Anterior cingulate cortex (tissue), 58 donors: ENCODE measurements at regions not wholly inside any gene's neighbourhood (a gene's known extent, or its start where the extent isn't known, plus 50 kb on each side); places are given as distances from the start of the nearest gene placed in this dataset.

ENCODE experiments used
- DNase-seq, 58 donors: peaks; one replicate each; lab custom pipeline; 2025; lab: John Stamatoyannopoulos, UW

DNA sequence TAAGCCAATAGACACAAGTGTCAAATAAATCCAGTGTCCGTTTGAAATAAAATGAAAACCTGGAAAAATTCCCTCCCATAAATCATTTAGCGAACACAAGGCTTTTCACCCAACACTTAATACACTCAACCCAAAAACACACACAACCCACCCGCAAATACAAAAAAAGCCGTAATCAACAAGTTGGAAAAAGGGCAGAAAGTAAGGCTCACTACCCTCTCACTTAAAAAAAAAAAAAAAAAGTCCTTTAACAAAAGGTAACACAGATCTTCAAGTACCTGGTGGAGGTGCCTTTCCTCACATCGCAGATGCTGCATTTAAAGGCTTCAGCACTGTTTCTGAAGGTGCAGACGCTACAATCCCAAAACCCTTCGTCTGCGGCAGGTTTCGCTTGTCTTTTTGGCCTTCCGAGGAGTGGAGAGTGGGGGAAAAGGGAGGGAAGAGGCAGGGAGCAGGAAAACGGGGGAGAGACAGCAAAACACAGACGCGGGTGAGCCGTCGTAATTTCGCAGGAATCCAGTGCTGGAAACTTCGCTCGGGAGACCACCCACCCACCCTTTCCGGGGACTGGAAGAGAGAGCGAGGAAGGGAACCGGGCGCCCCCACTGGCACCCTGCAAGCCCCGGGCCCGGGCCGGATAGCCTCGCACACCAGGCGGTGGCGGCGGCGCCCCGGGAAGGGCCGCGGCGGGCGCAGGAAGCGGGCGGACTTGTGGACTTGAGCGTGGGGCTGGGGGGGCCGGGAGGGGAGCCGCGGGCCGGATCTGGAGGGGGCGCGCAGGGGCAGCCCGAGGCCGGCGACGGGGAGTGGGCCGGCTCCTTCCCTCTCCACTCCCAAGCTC lies 401.8 kb downstream of the SHQ1 start, which contains the start of gene RYBP:
Gene RYBP, minus strand, starts transcription at position 404 of the 841 bp plus-strand sequence.
- DNase-seq = peak in 26 of 58 donors; percentile 29 to 84 (median 68)

GRCh38 chr3:72445827-72446217 lies 402.4 kb downstream of the SHQ1 start:
- DNase-seq = no peak

- DNase-seq = no peak
These were observed 403.5 kb downstream of the SHQ1 start for GRCh38 chr3:72444656-72445223.

DNA sequence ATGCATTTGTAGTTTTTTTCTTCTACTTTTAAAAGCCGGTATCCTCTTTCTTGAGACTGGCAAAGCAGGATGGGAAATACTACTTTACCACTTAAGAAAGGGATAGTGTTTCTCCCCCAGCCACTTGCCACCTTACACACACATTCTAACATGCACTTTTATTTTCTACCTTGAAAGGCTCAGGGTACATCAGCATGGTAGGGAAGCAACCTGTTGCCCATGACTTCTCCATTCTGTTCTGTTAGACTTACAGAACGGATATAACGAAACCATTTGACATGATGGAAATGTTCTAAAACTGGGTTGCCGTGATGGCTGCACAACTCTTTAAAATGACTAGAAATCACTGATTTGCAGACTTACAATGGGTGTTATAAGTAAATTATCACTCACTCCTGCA lies 405.5 kb downstream of the SHQ1 start:
- no peak for DNase-seq

DNA sequence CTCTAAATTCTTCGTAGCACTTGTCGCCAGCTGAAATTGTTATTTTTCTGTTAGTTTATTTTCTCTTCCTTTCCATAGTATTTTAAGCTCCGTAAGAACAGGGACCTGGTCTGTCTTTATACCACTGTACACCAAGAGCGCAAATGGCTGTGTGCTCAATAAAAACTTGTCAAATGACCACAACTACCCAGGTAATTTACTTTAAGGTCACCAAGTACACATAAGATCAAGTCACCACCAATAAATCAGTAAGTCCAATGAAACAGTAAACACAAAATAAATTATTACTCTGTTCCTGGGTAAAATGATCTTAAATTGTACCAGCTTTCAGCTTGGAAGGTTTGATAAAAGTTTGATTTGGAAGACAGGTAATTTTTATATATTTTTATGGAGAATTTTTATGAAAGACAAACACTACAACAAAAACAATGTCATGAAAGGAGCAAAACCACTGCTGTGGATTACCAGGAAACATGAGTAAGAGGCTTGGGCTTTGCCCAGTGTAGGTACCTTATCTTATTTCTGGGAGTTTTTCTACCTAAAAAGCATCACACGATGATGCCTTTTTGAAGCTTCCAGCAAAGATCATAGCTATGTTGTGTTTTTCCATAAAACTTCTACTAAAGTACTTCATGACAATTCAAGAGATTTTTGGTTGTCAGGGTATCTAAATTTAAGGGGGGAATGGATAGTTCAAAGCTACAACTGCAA lies 406.8 kb downstream of the SHQ1 start:
- no peak for DNase-seq

DNA sequence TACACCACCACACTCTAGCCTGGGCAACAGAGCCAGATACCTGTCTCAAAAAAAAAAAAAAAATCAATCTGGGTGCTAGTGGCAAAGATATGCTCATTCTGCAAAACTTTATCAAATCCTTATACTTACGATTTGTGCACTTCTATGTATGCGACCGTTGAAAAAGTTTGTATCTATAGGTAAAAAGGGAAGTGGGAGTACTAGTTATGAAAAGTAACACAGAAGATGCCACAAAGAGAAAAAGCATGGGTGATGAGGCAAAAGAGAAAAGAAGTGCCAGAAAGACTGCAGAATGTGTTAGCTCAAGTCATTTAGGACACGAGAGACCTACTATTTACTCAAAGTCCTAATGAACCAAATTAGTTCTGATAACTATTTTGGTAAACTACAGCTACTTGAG lies 407.8 kb downstream of the SHQ1 start:
- DNase-seq = no peak

GRCh38 chr3:72439321-72440183 lies 408.7 kb downstream of the SHQ1 start:
- no peak for DNase-seq

DNA sequence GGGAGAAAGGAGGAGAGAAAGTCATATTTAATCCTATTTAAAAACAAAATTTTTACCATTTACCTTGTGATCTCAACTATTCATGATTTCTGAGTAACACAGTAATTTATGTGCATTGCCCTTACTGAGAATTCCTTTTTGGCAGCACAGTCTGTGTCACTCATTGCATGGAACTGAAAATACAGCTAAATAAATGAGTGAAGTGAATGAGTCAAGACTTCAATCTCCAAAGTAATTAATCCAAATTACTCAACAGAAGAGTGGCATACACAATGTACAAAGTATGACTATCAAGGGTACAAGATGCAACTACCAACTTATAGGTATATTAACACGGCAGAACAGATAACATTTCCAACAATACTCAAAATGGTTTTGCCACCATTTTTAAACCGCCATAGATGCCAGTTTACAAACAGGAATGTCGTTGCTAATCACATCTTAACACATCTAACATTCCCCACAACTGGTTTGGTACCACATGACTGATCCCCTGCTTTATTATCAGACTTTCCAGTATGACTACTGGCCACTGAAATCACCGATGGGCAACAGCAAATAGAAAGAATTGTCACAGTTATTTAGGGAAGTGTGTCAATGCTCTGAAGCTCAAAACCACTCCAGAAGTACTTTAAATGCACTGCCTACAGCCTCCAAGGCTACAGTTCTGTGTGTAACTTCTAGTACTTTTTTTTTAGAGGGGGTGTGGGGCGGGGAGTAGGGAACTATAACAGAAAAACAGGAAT lies 410.4 kb downstream of the SHQ1 start:
- no peak for DNase-seq

DNA sequence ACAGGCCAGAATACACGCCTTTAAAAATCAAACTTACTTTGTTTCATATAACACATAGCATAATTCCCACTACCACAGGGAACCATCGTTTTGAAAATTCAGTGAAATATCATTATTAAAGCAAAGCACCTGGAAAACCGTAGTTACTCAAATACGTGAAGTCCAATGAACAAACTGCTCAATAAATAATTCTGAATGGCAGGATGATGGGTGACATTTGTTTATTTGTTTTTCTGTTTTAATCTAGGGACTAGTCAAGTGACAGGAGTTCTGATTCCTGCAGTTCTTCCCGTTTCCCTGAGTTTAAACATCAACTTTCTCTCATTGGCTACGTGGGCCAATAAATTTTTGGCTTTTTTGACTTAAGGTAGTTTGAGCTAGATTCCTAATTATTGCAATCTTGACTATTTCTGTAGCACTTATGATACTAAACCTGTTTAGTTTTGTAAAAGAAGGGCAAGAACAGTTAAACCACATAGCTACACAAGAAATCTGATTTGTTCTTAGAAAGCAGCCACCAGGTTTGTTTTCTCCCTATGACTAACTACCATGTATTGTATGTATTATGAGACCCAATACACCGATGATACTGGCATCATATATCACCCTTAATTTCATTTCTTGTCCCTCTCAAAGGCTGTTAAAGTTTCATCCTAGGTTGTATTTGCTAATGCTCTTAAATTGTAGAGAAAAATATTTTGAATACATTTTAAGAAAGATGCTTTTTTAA lies 411.2 kb downstream of the SHQ1 start:
- no peak for DNase-seq

GRCh38 chr3:72434296-72434695 lies 413.9 kb downstream of the SHQ1 start:
- no peak for DNase-seq

- DNase-seq = no peak
These were observed 416.0 kb downstream of the SHQ1 start for GRCh38 chr3:72432246-72432645.

GRCh38 chr3:72429589-72430353 lies 418.5 kb downstream of the SHQ1 start:
- no peak for DNase-seq

DNA sequence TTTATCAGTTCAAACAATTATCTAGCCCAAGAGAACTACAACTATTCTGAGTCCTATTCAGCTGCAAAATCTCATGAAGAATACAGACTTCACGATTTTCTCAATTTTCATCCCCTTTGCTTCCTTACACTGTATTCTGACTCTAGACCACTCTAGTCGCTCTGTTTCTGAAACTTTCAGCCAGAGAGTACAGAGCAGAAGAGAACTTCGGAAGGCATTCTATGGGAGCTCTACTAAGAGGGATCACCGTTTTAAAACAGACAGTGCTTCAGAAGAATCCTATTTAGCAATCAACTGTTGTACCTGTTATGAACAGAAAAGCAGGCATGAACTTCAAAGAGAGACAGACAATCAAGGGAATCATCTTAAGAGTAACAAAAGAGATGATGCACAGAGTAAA lies 419.4 kb downstream of the SHQ1 start:
- DNase-seq = no peak

DNA sequence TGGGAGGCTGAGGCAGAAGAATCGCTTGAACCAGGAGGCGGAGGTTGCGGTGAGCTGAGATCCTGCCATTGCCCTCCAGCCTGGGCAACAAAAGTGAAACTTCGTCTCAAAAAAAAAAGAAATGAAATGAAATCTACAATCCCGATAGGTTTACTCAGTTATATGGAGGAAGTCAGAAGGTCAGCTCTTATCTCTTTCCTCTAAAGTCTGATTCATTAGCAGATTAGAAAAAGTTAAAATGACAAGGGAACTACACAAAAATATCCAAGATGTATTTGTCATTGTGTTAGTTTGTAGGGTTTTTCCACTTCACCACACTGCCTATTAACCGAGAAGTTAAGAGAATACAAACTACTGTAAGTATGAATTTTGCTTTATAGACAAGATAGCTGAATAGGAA lies 420.6 kb downstream of the SHQ1 start:
- DNase-seq = no peak

DNA sequence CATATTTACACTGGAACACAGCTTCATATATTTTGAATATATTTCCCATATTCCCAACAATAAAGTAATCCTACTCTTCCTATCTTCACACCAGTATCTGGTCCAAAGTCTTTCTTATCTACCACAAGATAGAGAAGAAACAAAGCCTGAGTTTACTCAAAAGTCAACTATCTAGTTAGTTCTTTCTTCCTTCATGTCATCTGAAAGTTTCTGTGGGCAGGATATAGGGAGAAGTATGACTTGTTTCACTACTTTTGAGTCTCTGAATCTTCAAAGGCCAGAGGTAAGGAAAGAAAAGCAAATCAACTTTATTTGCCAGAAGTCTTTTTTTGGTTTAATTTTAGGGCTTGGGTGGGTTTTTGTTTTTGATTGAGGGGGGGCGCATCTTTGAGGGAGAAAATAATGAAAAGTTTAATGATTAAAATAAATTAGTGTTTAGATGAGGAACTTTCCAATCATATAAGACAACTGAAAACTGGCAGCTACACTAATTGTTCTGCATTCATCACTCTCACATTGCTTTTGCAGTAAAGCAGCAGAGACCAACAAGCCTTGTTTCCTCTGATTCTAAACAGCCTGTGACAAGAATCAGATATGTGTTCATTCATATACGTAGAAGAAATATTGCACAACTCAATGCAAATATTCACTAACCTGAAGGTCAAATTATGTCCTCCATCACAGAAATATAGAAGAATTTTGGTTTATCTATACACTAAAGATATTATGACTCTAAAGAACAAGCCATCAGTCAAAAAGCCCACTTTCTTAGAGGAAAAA lies 421.4 kb downstream of the SHQ1 start:
- no peak for DNase-seq

DNA sequence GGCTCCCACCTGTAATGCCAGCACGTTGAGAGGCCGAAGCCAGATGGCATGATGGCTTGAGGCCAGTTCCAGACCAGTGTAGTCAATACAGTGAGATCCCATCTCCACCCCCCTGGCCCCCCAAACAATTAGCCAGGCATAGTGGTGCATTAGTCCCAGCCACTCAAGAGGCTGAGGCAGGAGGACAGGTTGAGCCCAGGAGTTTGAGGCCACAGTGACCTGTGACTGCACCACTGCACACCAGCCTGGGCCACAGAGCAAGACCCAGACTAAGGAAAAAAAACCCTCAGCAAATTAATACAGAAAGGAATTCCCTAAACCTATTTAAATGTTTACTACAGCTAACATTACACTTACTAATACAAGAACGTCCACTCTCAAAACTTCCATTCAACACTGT lies 424.6 kb downstream of the SHQ1 start:
- DNase-seq = no peak

DNA sequence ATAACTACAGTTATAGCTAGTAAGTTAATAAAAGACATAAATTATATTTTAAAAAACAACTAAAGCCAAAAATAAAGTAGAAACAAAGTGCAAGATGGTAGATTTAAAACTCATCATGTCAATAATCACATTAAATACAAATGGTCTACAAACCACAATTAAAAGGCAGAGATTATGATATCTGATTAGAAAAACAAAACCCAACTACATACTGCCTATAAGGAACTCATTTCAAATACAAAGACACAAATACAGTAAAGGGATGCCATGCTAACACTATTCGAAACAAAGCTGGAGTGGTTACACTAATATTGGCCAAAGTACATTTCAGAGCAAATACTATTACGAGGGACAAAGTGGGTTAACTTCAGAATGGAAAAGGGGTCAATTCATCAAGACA lies 426.5 kb downstream of the SHQ1 start:
- DNase-seq = no peak

- no peak for DNase-seq
These were observed 427.1 kb downstream of the SHQ1 start for GRCh38 chr3:72421126-72421525.
